ENCODE measurements at regions not wholly inside any gene's neighbourhood (a gene's known extent, or its start where the extent isn't known, plus 50 kb on each side); places are given as distances from the start of the nearest gene placed in this dataset.

DNA sequence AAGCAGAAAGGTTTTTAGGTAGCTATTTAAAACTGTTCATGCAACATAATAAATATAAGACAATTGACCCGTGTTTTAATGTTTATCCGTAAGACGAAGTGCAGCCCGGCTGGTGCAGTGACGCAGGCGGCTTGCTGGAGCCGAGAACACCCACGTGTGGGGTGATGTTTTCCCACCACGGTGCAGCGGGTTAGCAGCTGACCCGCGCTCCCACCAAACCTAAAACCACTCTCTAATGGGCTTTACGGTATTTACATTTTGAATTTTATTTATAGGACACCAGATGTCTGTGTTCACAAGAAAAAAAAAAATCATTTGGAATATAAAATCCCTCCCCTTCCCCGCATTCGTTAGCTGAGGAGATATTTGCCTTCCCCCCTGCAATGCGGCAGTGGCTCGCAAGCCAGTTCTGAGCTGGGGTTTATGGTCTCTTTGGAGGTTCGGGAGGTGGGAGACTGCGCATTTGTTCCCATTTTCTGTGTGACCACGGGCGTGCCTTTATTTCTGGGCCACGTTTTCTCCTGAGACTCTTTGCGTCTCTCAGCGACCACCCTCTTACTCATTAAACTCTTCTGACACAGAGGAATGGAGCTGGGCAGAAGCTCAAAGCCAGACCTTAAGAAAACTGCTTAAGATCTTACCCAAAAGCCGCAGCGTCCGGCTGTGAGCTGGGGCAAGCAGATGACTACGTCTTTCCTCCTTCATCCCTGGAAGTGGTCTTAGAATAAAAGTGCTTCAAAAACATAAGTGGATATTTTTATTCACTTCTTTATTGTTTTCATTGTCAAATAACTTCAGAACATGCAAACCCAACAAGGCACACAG, 301.1 kb downstream of the IRF8 start:
- no peaks in the 10 kb centered on the region for H3K27me3 ChIP-seq (ENCODE audit: insufficient read depth, poor library complexity, severe bottlenecking)
- H3K4me3 ChIP-seq (replicated peaks; ENCODE audit: insufficient read depth, low read length) = no peak overlapping the region
- H3K27ac ChIP-seq (replicated peaks) = no peak overlapping the region
- TF ChIP-seq GABPA (IDR thresholded peaks at IDR 0.05; ENCODE audit: low read depth) = no peak
- DNase-seq (ENCODE audit: low read depth in 1 of 2, low spot score in 1 of 2) = no peak

GRCh38 chr16:86200722-86201121, 301.8 kb downstream of the IRF8 start:
- no peak overlapping the region for H3K27ac ChIP-seq (replicated peaks)
- no peak overlapping the region for H3K4me3 ChIP-seq (replicated peaks; ENCODE audit: insufficient read depth, low read length)
- DNase-seq (ENCODE audit: low read depth in 1 of 2, low spot score in 1 of 2) = no peak
- H3K27me3 ChIP-seq (ENCODE audit: insufficient read depth, poor library complexity, severe bottlenecking) = no peaks in the 10 kb centered on the region
- TF ChIP-seq REST (IDR thresholded peaks at IDR 0.05; ENCODE audit: insufficient replicate concordance, low read depth) (no peak), SPI1 (IDR thresholded peaks at IDR 0.05; ENCODE audit: borderline replicate concordance, low read depth) (no peak), GABPA (IDR thresholded peaks at IDR 0.05; ENCODE audit: low read depth) (no peak), POLR2AphosphoS5 (IDR thresholded peaks at IDR 0.05; ENCODE audit: low read depth) (no peak)
- TF ChIP-seq, protein P1, sequence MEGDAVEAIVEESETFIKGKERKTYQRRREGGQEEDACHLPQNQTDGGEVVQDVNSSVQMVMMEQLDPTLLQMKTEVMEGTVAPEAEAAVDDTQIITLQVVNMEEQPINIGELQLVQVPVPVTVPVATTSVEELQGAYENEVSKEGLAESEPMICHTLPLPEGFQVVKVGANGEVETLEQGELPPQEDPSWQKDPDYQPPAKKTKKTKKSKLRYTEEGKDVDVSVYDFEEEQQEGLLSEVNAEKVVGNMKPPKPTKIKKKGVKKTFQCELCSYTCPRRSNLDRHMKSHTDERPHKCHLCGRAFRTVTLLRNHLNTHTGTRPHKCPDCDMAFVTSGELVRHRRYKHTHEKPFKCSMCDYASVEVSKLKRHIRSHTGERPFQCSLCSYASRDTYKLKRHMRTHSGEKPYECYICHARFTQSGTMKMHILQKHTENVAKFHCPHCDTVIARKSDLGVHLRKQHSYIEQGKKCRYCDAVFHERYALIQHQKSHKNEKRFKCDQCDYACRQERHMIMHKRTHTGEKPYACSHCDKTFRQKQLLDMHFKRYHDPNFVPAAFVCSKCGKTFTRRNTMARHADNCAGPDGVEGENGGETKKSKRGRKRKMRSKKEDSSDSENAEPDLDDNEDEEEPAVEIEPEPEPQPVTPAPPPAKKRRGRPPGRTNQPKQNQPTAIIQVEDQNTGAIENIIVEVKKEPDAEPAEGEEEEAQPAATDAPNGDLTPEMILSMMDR (IDR thresholded peaks at IDR 0.05; ENCODE audit: insufficient read depth, low read length) = no peak

- Histone ChIP-seq H3K4me3 (replicated peaks; ENCODE audit: insufficient read depth, low read length) (no peak overlapping the region), H3K27me3 (ENCODE audit: insufficient read depth, poor library complexity, severe bottlenecking) (no peaks in the 10 kb centered on the region), H3K27ac (replicated peaks) (no peak overlapping the region)
- no peak for TF ChIP-seq REST (IDR thresholded peaks at IDR 0.05; ENCODE audit: insufficient replicate concordance, low read depth)
- TF ChIP-seq, protein P1 (IDR thresholded peaks at IDR 0.05; ENCODE audit: insufficient read depth, low read length) = no peak
- no peak for TF ChIP-seq POLR2AphosphoS5 (IDR thresholded peaks at IDR 0.05; ENCODE audit: low read depth)
- no peak for TF ChIP-seq GABPA (IDR thresholded peaks at IDR 0.05; ENCODE audit: low read depth)
- no peak for TF ChIP-seq SPI1 (IDR thresholded peaks at IDR 0.05; ENCODE audit: borderline replicate concordance, low read depth)
- DNase-seq (ENCODE audit: low read depth in 1 of 2, low spot score in 1 of 2) = no peak
Observed at GRCh38 chr16:86201746-86202145, 302.8 kb downstream of the IRF8 start.

GRCh38 chr16:86202267-86202666, 303.3 kb downstream of the IRF8 start:
- DNase-seq (ENCODE audit: low read depth in 1 of 2, low spot score in 1 of 2) = no peak
- no peak overlapping the region for H3K27ac ChIP-seq (replicated peaks)
- TF ChIP-seq REST (IDR thresholded peaks at IDR 0.05; ENCODE audit: insufficient replicate concordance, low read depth) (no peak), SPI1 (IDR thresholded peaks at IDR 0.05; ENCODE audit: borderline replicate concordance, low read depth) (no peak), GABPA (IDR thresholded peaks at IDR 0.05; ENCODE audit: low read depth) (no peak), POLR2AphosphoS5 (IDR thresholded peaks at IDR 0.05; ENCODE audit: low read depth) (no peak)
- TF ChIP-seq, protein P1 (IDR thresholded peaks at IDR 0.05; ENCODE audit: insufficient read depth, low read length) = no peak
- H3K27me3 ChIP-seq (ENCODE audit: insufficient read depth, poor library complexity, severe bottlenecking) = no peaks in the 10 kb centered on the region
- H3K4me3 ChIP-seq (replicated peaks; ENCODE audit: insufficient read depth, low read length) = no peak overlapping the region

Measured in HL-60 (cell line).